ENCODE measurements at regions not wholly inside any gene's neighbourhood (a gene's known extent, or its start where the extent isn't known, plus 50 kb on each side); places are given as distances from the start of the nearest gene placed in this dataset.
A peak's percentile ranks its signal among the peaks of the same experiment; 100 is the strongest.
"Not testable (repeated sequence)": the region's sequence is repeated elsewhere in the genome, so short reads cannot be mapped to it uniquely, and the experiment has no call there.

GRCh38 chr3:177906578-177907229 lies 629.5 kb upstream of the KCNMB2 start:
- DNase-seq (ENCODE audit: low spot score), result no peak
- Mint-ChIP-seq H3K9me3 (ENCODE audit: low read depth) (peaks cover 19% of the 10 kb centered on the region), H3K36me3 (ENCODE audit: low read depth) (peaks cover 19% of the 10 kb centered on the region), H3K4me3 (ENCODE audit: unreplicated experiment) (no peak overlapping the region), H3K27me3 (ENCODE audit: low read depth) (no peaks in the 10 kb centered on the region), H3K27ac (ENCODE audit: unreplicated experiment) (peak overlapping the region; percentile 78), H3K4me1 (ENCODE audit: low read depth) (peaks cover 52% of the 10 kb centered on the region)
- no peak for TF ChIP-seq CTCF (IDR thresholded peaks at IDR 0.05)

- Mint-ChIP-seq H3K36me3 (ENCODE audit: low read depth) (peaks cover 34% of the 10 kb centered on the region), H3K9me3 (ENCODE audit: low read depth) (peaks cover 30% of the 10 kb centered on the region), H3K4me1 (ENCODE audit: low read depth) (peaks cover 33% of the 10 kb centered on the region)
- not testable (repeated sequence) for H3K4me3 Mint-ChIP-seq (ENCODE audit: unreplicated experiment); DNase-seq (ENCODE audit: low spot score); H3K27me3 Mint-ChIP-seq (ENCODE audit: low read depth); H3K27ac Mint-ChIP-seq (ENCODE audit: unreplicated experiment)
These were observed 626.7 kb upstream of the KCNMB2 start for GRCh38 chr3:177909530-177909929.

- Mint-ChIP-seq H3K4me1 (ENCODE audit: low read depth) (no peaks in the 10 kb centered on the region), H3K9me3 (ENCODE audit: low read depth) (peaks cover 30% of the 10 kb centered on the region), H3K27me3 (ENCODE audit: low read depth) (no peaks in the 10 kb centered on the region), H3K27ac (ENCODE audit: unreplicated experiment) (no peak overlapping the region), H3K4me3 (ENCODE audit: unreplicated experiment) (no peak overlapping the region), H3K36me3 (ENCODE audit: low read depth) (peaks cover 34% of the 10 kb centered on the region)
- no peak for TF ChIP-seq CTCF (IDR thresholded peaks at IDR 0.05)
- no peak for DNase-seq (ENCODE audit: low spot score)
These were observed 622.0 kb upstream of the KCNMB2 start for GRCh38 chr3:177914224-177914623.

- peaks cover 3% of the 10 kb centered on the region for H3K4me1 Mint-ChIP-seq (ENCODE audit: low read depth)
- peaks cover 14% of the 10 kb centered on the region for H3K9me3 Mint-ChIP-seq (ENCODE audit: low read depth)
- H3K27ac Mint-ChIP-seq (ENCODE audit: unreplicated experiment), result no peak overlapping the region
- H3K4me3 Mint-ChIP-seq (ENCODE audit: unreplicated experiment), result no peak overlapping the region
- no peaks in the 10 kb centered on the region for H3K27me3 Mint-ChIP-seq (ENCODE audit: low read depth)
- no peak for TF ChIP-seq CTCF (IDR thresholded peaks at IDR 0.05)
- no peak for DNase-seq (ENCODE audit: low spot score)
- peaks cover 17% of the 10 kb centered on the region for H3K36me3 Mint-ChIP-seq (ENCODE audit: low read depth)
These were observed 619.8 kb upstream of the KCNMB2 start for GRCh38 chr3:177916461-177916860.

GRCh38 chr3:177917234-177917861 lies 618.9 kb upstream of the KCNMB2 start:
- H3K4me1 Mint-ChIP-seq (ENCODE audit: low read depth), result peaks cover 3% of the 10 kb centered on the region
- peaks cover 9% of the 10 kb centered on the region for H3K9me3 Mint-ChIP-seq (ENCODE audit: low read depth)
- H3K27me3 Mint-ChIP-seq (ENCODE audit: low read depth), result no peaks in the 10 kb centered on the region
- H3K27ac Mint-ChIP-seq (ENCODE audit: unreplicated experiment), result no peak overlapping the region
- H3K36me3 Mint-ChIP-seq (ENCODE audit: low read depth), result peaks cover 11% of the 10 kb centered on the region
- H3K4me3 Mint-ChIP-seq (ENCODE audit: unreplicated experiment), result no peak overlapping the region
- TF ChIP-seq CTCF (IDR thresholded peaks at IDR 0.05), result no peak
- peak; percentile 87 for DNase-seq (ENCODE audit: low spot score)

- TF ChIP-seq CTCF (IDR thresholded peaks at IDR 0.05), result no peak
- Mint-ChIP-seq H3K27ac (ENCODE audit: unreplicated experiment) (no peak overlapping the region), H3K9me3 (ENCODE audit: low read depth) (peaks cover 23% of the 10 kb centered on the region), H3K4me1 (ENCODE audit: low read depth) (peaks cover 14% of the 10 kb centered on the region), H3K4me3 (ENCODE audit: unreplicated experiment) (no peak overlapping the region), H3K27me3 (ENCODE audit: low read depth) (no peaks in the 10 kb centered on the region), H3K36me3 (ENCODE audit: low read depth) (peaks cover 7% of the 10 kb centered on the region)
- DNase-seq (ENCODE audit: low spot score), result no peak
These were observed 615.1 kb upstream of the KCNMB2 start for GRCh38 chr3:177921153-177921552.

Measured in chondrocyte (in vitro differentiated cells).